ENCODE measurements at regions not wholly inside any gene's neighbourhood (a gene's known extent, or its start where the extent isn't known, plus 50 kb on each side); places are given as distances from the start of the nearest gene placed in this dataset.

- FAIRE-seq, result peak; percentile 49
- H3K4me3 ChIP-seq, result no peak overlapping the region
- no peaks in the 10 kb centered on the region for H3K36me3 ChIP-seq
- DNase-seq, result no peak
- WGBS, 2 donors, result 87 to 94% methylated on average over 2 of the region's 2 CpGs
- no peak overlapping the region for H3K27ac ChIP-seq
- no peak for ATAC-seq
- intact Hi-C loops (cut with DNase I), result no loop called here
- no peaks in the 10 kb centered on the region for H3K4me1 ChIP-seq
- H3K27me3 ChIP-seq, result no peaks in the 10 kb centered on the region
- TF ChIP-seq CTCF (IDR thresholded peaks at IDR 0.05), result no peak
- H3K9me3 ChIP-seq, result no peaks in the 10 kb centered on the region
Measured at GRCh38 chr6:66390393-66390792, 683.4 kb upstream of the EYS start.

DNA sequence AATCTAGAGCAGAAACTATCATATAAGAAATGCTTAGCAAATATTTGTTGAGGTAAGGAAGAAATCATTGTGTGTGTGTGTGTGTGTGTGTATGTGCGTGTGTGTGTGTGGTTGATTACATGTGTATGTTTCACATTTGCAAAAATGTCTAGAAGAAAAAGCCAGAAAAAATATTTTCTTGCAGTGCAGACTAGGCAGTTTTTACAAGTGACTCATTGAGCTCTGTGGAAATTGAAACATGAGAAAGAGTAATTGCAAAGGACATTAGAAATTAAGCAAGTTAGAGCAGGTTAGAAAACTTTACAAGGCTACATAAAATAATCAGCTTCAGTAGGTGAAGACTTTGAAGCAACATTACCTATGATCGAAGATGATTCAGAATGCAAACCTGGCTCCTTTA is 669.0 kb upstream of the EYS start:
- FAIRE-seq, result no peak
- no peak overlapping the region for H3K4me3 ChIP-seq
- H3K36me3 ChIP-seq, result no peaks in the 10 kb centered on the region
- TF ChIP-seq CTCF (IDR thresholded peaks at IDR 0.05), result no peak
- no peaks in the 10 kb centered on the region for H3K4me1 ChIP-seq
- DNase-seq, result no peak
- H3K9me3 ChIP-seq, result no peaks in the 10 kb centered on the region
- ATAC-seq, result no peak
- H3K27me3 ChIP-seq, result no peaks in the 10 kb centered on the region
- intact Hi-C loops (cut with DNase I), result no loop called here
- 55 to 76% methylated on average over 2 of the region's 2 CpGs for WGBS, 2 donors
- H3K27ac ChIP-seq, result no peak overlapping the region

GRCh38 chr6:66369407-66369806 is 662.4 kb upstream of the EYS start:
- Histone ChIP-seq H3K4me3 (no peak overlapping the region), H3K9me3 (no peaks in the 10 kb centered on the region), H3K27me3 (no peaks in the 10 kb centered on the region), H3K27ac (no peak overlapping the region), H3K4me1 (no peaks in the 10 kb centered on the region), H3K36me3 (no peaks in the 10 kb centered on the region)
- ATAC-seq, result no peak
- TF ChIP-seq CTCF (IDR thresholded peaks at IDR 0.05), result no peak
- no peak for DNase-seq
- intact Hi-C loops (cut with DNase I), result no loop called here
- no peak for FAIRE-seq

DNA sequence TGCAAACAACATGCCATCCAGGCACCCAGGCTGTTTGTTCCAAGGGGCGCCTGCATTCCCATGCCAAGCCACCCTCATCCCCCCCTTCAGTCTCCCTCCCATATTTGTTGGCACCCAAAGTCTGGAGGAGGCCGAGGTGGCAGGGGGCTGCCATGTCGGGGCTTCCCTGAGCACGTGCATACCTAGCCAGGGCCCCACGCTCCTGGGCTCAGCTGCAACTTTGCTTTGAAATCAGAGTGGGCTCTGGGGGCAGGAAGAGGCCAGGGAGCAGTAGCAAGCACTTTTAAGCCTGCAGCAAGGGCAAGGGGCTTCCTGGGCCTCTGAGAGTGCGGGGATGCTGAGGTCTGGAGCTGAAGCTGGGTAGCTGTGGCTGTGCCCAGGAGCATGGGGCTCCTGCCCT is 655.9 kb upstream of the EYS start:
- WGBS, 2 donors, result 71 to 88% methylated on average over 6 of the region's 6 CpGs
- Histone ChIP-seq H3K4me1 (no peaks in the 10 kb centered on the region), H3K9me3 (no peaks in the 10 kb centered on the region), H3K36me3 (no peaks in the 10 kb centered on the region), H3K4me3 (no peak overlapping the region), H3K27me3 (no peaks in the 10 kb centered on the region), H3K27ac (no peak overlapping the region)
- TF ChIP-seq CTCF (IDR thresholded peaks at IDR 0.05), result no peak
- FAIRE-seq, result no peak
- no peak for ATAC-seq
- DNase-seq, result peak in 1 of 6 donors; percentile 32
- intact Hi-C loops (cut with DNase I), result no loop called here

DNA sequence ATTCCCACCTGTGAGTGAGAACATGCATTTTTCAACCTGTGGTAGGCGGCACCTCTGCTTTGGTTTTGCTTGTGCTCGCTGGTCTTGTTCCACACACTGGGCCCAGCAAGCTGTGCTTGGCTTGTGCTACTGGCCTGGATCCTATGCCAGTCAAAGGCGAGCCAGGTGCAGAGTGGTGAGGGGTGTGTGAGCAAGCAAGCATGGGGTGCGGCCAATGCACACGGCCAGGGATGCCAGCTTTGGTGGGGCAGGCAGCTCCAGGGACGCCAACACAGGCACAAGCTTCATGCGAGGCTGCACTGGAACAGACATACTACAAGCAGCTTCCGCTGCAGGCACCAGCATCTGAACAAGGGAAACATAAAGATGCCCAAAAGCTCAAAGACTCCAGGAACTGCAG is 654.9 kb upstream of the EYS start:
- DNase-seq, result peak in 1 of 6 donors; percentile 41
- no peak for TF ChIP-seq CTCF (IDR thresholded peaks at IDR 0.05)

More for the DNA sequence above, 654.9 kb upstream of the EYS start:
- H3K27ac ChIP-seq, result no peak overlapping the region
- no peaks in the 10 kb centered on the region for H3K9me3 ChIP-seq
- H3K27me3 ChIP-seq, result no peaks in the 10 kb centered on the region
- no peak for FAIRE-seq
- intact Hi-C loops (cut with DNase I), result no loop called here
- 80 to 87% methylated on average over 8 of the region's 8 CpGs for WGBS, 2 donors
- H3K4me1 ChIP-seq, result no peaks in the 10 kb centered on the region
- no peaks in the 10 kb centered on the region for H3K36me3 ChIP-seq
- ATAC-seq, result no peak
- no peak overlapping the region for H3K4me3 ChIP-seq

All from pancreas (tissue), 10 donors.